ENCODE measurements at regions not wholly inside any gene's neighbourhood (a gene's known extent, or its start where the extent isn't known, plus 50 kb on each side); places are given as distances from the start of the nearest gene placed in this dataset.

GRCh38 chr21:34235514-34235913 is 128.3 kb upstream of the KCNE2 start:
- H3K27me3 ChIP-seq (replicated peaks): no peaks in the 10 kb centered on the region
- no peak overlapping the region for H3K27ac ChIP-seq
- in situ Hi-C loops (cut with HindIII; ENCODE audit: low pct_ligation_motif_present, low sequenced_read_pairs): no loop called here
- no peak overlapping the region for H3K4me3 ChIP-seq (ENCODE audit: low read depth, low read length)
- TF ChIP-seq CTCF (IDR thresholded peaks at IDR 0.05; ENCODE audit: low read depth, low read length, missing control alignments): no peak
- no peak for DNase-seq
- H3K36me3 ChIP-seq (replicated peaks): no peaks in the 10 kb centered on the region

- no peaks in the 10 kb centered on the region for H3K36me3 ChIP-seq (replicated peaks)
- DNase-seq: no peak
- peaks cover 3% of the 10 kb centered on the region for H3K27me3 ChIP-seq (replicated peaks)
- in situ Hi-C loops (cut with HindIII; ENCODE audit: low pct_ligation_motif_present, low sequenced_read_pairs): no loop called here
- TF ChIP-seq CTCF (IDR thresholded peaks at IDR 0.05; ENCODE audit: low read depth, low read length, missing control alignments): no peak
- H3K27ac ChIP-seq: no peak overlapping the region
- no peak overlapping the region for H3K4me3 ChIP-seq (ENCODE audit: low read depth, low read length)
These were observed 120.8 kb upstream of the KCNE2 start for GRCh38 chr21:34242973-34243372.

- Histone ChIP-seq H3K27ac (no peak overlapping the region), H3K36me3 (replicated peaks) (no peaks in the 10 kb centered on the region), H3K4me3 (ENCODE audit: low read depth, low read length) (no peak overlapping the region), H3K27me3 (replicated peaks) (peaks cover 5% of the 10 kb centered on the region)
- peak; percentile 81 for TF ChIP-seq CTCF (IDR thresholded peaks at IDR 0.05; ENCODE audit: low read depth, low read length, missing control alignments)
- DNase-seq: no peak
- in situ Hi-C loops (cut with HindIII; ENCODE audit: low pct_ligation_motif_present, low sequenced_read_pairs): no loop called here
These were observed 120.2 kb upstream of the KCNE2 start for GRCh38 chr21:34243562-34243961.

GRCh38 chr21:34252751-34253150 is 111.1 kb upstream of the KCNE2 start:
- Histone ChIP-seq H3K36me3 (replicated peaks) (no peaks in the 10 kb centered on the region), H3K27me3 (replicated peaks) (peaks cover 2% of the 10 kb centered on the region), H3K27ac (no peak overlapping the region), H3K4me3 (ENCODE audit: low read depth, low read length) (no peak overlapping the region)
- TF ChIP-seq CTCF (IDR thresholded peaks at IDR 0.05; ENCODE audit: low read depth, low read length, missing control alignments): no peak
- no peak for DNase-seq
- in situ Hi-C loops (cut with HindIII; ENCODE audit: low pct_ligation_motif_present, low sequenced_read_pairs): no loop called here

- no peaks in the 10 kb centered on the region for H3K36me3 ChIP-seq (replicated peaks)
- no peak overlapping the region for H3K4me3 ChIP-seq (ENCODE audit: low read depth, low read length)
- H3K27ac ChIP-seq: no peak overlapping the region
- TF ChIP-seq CTCF (IDR thresholded peaks at IDR 0.05; ENCODE audit: low read depth, low read length, missing control alignments): no peak
- in situ Hi-C loops (cut with HindIII; ENCODE audit: low pct_ligation_motif_present, low sequenced_read_pairs): no loop called here
- H3K27me3 ChIP-seq (replicated peaks): no peaks in the 10 kb centered on the region
- no peak for DNase-seq
These were observed 108.7 kb upstream of the KCNE2 start for GRCh38 chr21:34255073-34255472.

GRCh38 chr21:34260277-34261008 is 103.4 kb upstream of the KCNE2 start:
- Histone ChIP-seq H3K4me3 (ENCODE audit: low read depth, low read length) (no peak overlapping the region), H3K36me3 (replicated peaks) (no peaks in the 10 kb centered on the region), H3K27ac (no peak overlapping the region), H3K27me3 (replicated peaks) (no peaks in the 10 kb centered on the region)
- no peak for TF ChIP-seq CTCF (IDR thresholded peaks at IDR 0.05; ENCODE audit: low read depth, low read length, missing control alignments)
- in situ Hi-C loops (cut with HindIII; ENCODE audit: low pct_ligation_motif_present, low sequenced_read_pairs): no loop called here
- no peak for DNase-seq

Data from brain microvascular endothelial cell (primary cell).